SKM-1 (cell line): ENCODE measurements at regions not wholly inside any gene's neighbourhood (a gene's known extent, or its start where the extent isn't known, plus 50 kb on each side); places are given as distances from the start of the nearest gene placed in this dataset.

ENCODE experiments used
- DNase-seq: peaks from one replicate; lab custom pipeline; 2025; ENCODE audit not compliant: unreplicated experiment; lab: John Stamatoyannopoulos, UW

GRCh38 chr13:99652141-99652540 is 150.9 kb downstream of the TM9SF2 start:
- DNase-seq, result no peak

- DNase-seq, result no peak
Measured at GRCh38 chr13:99651016-99651415, 149.7 kb downstream of the TM9SF2 start.

- no peak for DNase-seq
Measured at GRCh38 chr13:99650410-99650809, 149.1 kb downstream of the TM9SF2 start.

- DNase-seq, result no peak
Measured at GRCh38 chr13:99648927-99649326, 147.7 kb downstream of the TM9SF2 start.

- no peak for DNase-seq
Measured at GRCh38 chr13:99648066-99648665, 146.9 kb downstream of the TM9SF2 start.

- no peak for DNase-seq
Measured at GRCh38 chr13:99647596-99647985, 146.3 kb downstream of the TM9SF2 start.

GRCh38 chr13:99646866-99647595 is 145.8 kb downstream of the TM9SF2 start:
- DNase-seq, result no peak

GRCh38 chr13:99642841-99643240 is 141.6 kb downstream of the TM9SF2 start:
- no peak for DNase-seq

- DNase-seq, result no peak
Measured at GRCh38 chr13:99642006-99642405, 140.7 kb downstream of the TM9SF2 start.

GRCh38 chr13:99640260-99640659 is 139.0 kb downstream of the TM9SF2 start:
- DNase-seq, result no peak

GRCh38 chr13:99639126-99639525 is 137.9 kb downstream of the TM9SF2 start:
- DNase-seq, result no peak

- no peak for DNase-seq
Measured at GRCh38 chr13:99636728-99637353, 135.6 kb downstream of the TM9SF2 start.

- DNase-seq, result no peak
Measured at GRCh38 chr13:99636306-99636705, 135.0 kb downstream of the TM9SF2 start.

GRCh38 chr13:99634672-99635071 is 133.4 kb downstream of the TM9SF2 start:
- no peak for DNase-seq

- no peak for DNase-seq
Measured at GRCh38 chr13:99630269-99630898, 129.1 kb downstream of the TM9SF2 start.

- DNase-seq, result no peak
Measured at GRCh38 chr13:99629641-99630040, 128.4 kb downstream of the TM9SF2 start.

GRCh38 chr13:99628442-99628841 is 127.2 kb downstream of the TM9SF2 start:
- no peak for DNase-seq

GRCh38 chr13:99626461-99627082 is 125.3 kb downstream of the TM9SF2 start:
- DNase-seq, result no peak

GRCh38 chr13:99624936-99625540 is 123.8 kb downstream of the TM9SF2 start:
- DNase-seq, result no peak

GRCh38 chr13:99620806-99621205 is 119.5 kb downstream of the TM9SF2 start:
- no peak for DNase-seq

GRCh38 chr13:99619207-99619606 is 117.9 kb downstream of the TM9SF2 start:
- no peak for DNase-seq
